ENCODE measurements at regions not wholly inside any gene's neighbourhood (a gene's known extent, or its start where the extent isn't known, plus 50 kb on each side); places are given as distances from the start of the nearest gene placed in this dataset.

DNA sequence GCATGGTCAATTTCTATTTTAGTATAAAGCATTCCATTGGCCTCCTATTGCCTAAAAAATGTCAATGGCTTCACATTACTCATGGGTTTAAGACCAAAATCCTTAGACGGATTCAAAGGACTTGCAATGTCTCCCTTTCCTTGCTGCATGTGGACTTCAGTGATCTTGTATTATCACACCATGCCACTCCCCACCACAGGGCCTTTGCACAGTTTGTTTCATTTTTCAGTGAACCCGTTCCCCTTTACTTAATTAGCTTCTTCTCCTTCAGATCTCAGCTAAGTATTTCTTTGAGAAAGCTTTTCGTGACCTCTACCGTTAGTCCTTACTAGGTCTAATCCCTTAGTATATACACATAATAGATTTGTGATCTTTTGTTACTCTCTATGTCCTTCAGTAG lies 269.7 kb downstream of the FAM76B start:
- TF ChIP-seq, protein P1, sequence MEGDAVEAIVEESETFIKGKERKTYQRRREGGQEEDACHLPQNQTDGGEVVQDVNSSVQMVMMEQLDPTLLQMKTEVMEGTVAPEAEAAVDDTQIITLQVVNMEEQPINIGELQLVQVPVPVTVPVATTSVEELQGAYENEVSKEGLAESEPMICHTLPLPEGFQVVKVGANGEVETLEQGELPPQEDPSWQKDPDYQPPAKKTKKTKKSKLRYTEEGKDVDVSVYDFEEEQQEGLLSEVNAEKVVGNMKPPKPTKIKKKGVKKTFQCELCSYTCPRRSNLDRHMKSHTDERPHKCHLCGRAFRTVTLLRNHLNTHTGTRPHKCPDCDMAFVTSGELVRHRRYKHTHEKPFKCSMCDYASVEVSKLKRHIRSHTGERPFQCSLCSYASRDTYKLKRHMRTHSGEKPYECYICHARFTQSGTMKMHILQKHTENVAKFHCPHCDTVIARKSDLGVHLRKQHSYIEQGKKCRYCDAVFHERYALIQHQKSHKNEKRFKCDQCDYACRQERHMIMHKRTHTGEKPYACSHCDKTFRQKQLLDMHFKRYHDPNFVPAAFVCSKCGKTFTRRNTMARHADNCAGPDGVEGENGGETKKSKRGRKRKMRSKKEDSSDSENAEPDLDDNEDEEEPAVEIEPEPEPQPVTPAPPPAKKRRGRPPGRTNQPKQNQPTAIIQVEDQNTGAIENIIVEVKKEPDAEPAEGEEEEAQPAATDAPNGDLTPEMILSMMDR (IDR thresholded peaks at IDR 0.05) = no peak
- DNase-seq (ENCODE audit: low spot score) (no peak), ATAC-seq (ENCODE audit: low FRiP score) (no peak)

DNA sequence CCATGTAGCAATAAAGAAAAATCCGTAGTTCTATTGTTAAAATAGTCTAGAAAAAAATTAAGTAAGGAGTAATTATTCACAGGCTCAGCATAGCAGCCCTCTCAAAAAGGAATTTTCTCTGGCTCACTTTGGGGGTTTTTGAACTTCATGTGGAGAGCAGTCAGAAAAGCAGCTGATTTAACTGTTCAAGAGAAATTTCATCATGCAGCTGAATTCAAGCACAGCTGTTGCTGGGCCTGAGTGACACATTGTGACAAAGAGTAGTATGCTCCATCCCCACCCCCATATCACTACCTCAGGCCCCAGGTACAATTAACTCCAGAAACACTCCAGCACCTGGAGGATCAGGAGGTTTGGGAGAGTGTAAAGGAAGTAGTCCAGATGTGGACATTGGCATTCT lies 272.1 kb downstream of the FAM76B start:
- ATAC-seq (ENCODE audit: low FRiP score) (no peak), DNase-seq (ENCODE audit: low spot score) (no peak)
- TF ChIP-seq, protein P1 (IDR thresholded peaks at IDR 0.05) = no peak

DNA sequence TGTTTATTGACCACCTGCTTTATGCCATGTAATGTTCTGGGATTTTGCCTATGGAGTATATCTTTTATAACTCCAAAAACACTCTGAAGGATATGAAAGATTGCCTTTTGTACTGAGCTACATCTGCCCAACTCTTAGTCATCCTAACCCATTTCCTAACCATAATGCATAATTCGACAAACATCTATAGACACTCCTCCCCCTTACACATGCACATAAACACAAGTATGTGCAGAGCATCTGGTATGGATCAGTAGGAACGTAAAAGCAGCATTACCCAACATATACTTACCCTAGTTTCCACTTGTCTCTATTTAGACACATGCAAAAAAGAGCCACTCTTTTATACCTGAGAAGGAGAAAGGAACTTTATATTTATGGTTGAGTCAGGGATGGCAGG lies 272.8 kb downstream of the FAM76B start:
- TF ChIP-seq, protein P1 (IDR thresholded peaks at IDR 0.05) = no peak

DNA sequence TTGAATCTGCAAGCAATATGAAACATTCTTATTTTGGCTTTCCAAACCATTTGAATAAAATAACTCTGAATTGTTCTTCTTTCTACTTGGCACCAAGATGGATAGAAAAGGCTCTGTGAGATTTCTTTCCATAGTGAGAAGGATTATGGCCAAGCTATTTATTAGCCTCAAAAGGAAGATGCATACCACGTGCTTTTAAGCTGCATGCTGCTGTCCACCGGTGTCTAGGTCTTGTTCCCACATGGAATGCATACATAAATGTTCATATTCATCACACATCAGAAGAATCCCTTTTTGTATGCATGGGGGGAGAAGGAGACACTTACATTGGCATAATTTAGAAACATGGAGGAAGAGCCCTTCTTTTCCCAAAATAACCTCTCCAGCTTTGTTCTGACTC lies 273.4 kb downstream of the FAM76B start:
- TF ChIP-seq, protein P1 (IDR thresholded peaks at IDR 0.05) = no peak
- DNase-seq (ENCODE audit: low spot score) (no peak), ATAC-seq (ENCODE audit: low FRiP score) (no peak)

More for the DNA sequence above, 272.8 kb downstream of the FAM76B start:
- DNase-seq (ENCODE audit: low spot score) = no peak
- ATAC-seq (ENCODE audit: low FRiP score) = no peak

DNA sequence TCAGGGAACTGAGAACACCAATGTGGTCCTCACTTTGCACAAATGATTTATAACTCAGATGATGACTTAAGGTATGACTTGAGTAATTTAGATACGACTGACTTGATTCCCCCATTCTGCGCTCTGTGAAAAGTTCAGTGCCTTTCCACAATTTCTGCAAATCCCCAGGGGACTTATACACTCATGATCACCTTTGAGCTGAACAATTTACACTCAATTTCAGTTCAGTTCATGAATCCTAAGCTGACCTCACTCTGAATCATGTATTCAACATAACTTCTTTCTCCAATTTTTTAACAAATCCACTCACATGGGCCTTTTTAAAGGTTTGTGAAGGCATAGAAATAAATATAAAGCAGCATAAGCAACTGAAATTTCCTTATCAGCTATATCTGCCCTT lies 274.2 kb downstream of the FAM76B start:
- TF ChIP-seq, protein P1 (IDR thresholded peaks at IDR 0.05) = no peak
- no peak for ATAC-seq (ENCODE audit: low FRiP score)
- no peak for DNase-seq (ENCODE audit: low spot score)

DNA sequence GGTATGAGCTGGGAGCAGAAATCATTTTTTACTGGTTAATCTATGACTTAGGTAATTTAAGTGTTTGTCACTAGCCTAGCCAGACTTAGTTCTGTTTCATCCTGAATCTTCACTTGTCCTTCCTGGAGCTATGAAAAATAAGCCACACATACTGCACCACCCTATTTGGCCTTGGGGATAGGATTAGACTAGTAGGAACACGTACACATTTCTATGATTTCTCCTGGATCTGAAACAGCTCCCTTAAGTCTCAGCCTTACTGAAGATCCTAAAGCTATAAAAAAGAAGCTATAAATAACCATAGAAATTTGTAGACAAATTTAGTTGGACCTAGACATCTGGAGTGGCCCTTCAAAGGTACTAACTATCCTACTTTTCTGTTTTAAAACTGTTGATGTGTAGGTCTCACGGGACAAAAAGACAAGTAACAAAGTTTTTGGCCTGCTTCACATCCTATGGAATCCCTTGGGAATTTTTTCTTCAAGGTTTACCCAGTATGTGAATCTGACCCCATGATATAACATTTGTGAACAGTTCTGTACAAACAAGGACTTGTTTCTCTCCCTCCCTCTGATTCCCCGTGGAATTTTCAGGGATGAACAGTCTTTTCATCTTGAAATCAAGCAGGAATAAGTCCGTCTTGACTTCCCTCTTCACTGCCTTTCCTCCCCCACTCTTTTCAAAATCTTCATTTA lies 275.0 kb downstream of the FAM76B start:
- ATAC-seq (ENCODE audit: low FRiP score) (no peak), DNase-seq (ENCODE audit: low spot score) (no peak)
- TF ChIP-seq, protein P1 (IDR thresholded peaks at IDR 0.05) = no peak

DNA sequence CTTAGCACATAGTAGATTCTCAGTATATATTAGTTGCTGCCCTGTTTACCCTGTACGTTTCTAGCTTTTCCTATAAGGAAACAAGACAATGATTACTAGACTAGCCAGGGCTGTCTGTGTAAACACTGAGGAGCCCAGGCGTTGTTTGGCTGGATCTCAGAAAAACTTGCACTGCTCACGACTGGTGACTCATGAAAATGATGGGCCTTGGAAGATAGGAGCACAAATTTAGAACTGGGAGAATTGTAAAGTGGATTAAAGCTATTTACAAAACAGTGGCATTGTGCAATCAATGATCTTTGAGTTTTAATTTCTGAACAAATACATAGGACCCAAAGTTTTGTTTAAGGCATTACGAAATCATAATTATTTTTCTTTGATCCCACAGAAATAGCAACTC lies 276.9 kb downstream of the FAM76B start:
- TF ChIP-seq, protein P1 (IDR thresholded peaks at IDR 0.05) = no peak
- DNase-seq (ENCODE audit: low spot score) (no peak), ATAC-seq (ENCODE audit: low FRiP score) (peak; percentile 95)
